ENCODE measurements at regions not wholly inside any gene's neighbourhood (a gene's known extent, or its start where the extent isn't known, plus 50 kb on each side); places are given as distances from the start of the nearest gene placed in this dataset.

- no peak for TF ChIP-seq BHLHE40 (IDR thresholded peaks at IDR 0.05; ENCODE audit: borderline replicate concordance)
- TF ChIP-seq FOXM1 (IDR thresholded peaks at IDR 0.05; ENCODE audit: borderline replicate concordance), result no peak
- TF ChIP-seq ELF4 (IDR thresholded peaks at IDR 0.05), result no peak
- no peak for TF ChIP-seq FOXA1 (IDR thresholded peaks at IDR 0.05)
- no peak for TF ChIP-seq SP1 (IDR thresholded peaks at IDR 0.05)
These were observed 51.9 kb upstream of the PIP5K1B start for GRCh38 chr9:68653141-68653595.
